MM.1S (cell line): ENCODE measurements at regions not wholly inside any gene's neighbourhood (a gene's known extent, or its start where the extent isn't known, plus 50 kb on each side); places are given as distances from the start of the nearest gene placed in this dataset.
"Not testable (repeated sequence)": the region's sequence is repeated elsewhere in the genome, so short reads cannot be mapped to it uniquely, and the experiment has no call there.

Experiments used
- DNase-seq: peaks from one replicate; pipeline ENCODE4 v3.0.0-alpha.2; 2015
- H2AFZ ChIP-seq: fragments of 300-600 bp; sonication (generic); 2 replicates; pipeline ENCODE4 v1.6.0; 2016; ENCODE audit warnings: antibody characterized with exemption, low read length
- H3F3A ChIP-seq: fragments of 300-600 bp; sonication (generic); 2 replicates; pipeline ENCODE4 v1.6.1; 2016; ENCODE audit warnings: mild to moderate bottlenecking, antibody characterized with exemption, low read length, moderate library complexity, mixed read lengths; ENCODE audit not compliant: insufficient read depth
- H3K27ac ChIP-seq: fragments of 300-600 bp; sonication (generic); 2 replicates; pipeline ENCODE4 v1.5.1; 2016; ENCODE audit warnings: mild to moderate bottlenecking, low read length
- H3K27me3 ChIP-seq: fragments of 300-600 bp; sonication (generic); replicated peaks from 2 replicates; pipeline ENCODE4 v1.6.0; 2016; ENCODE audit warnings: low read length; ENCODE audit not compliant: insufficient read depth
- H3K36me3 ChIP-seq: fragments of 300-600 bp; sonication (generic); replicated peaks from 2 replicates; pipeline ENCODE4 v1.6.1; 2016; ENCODE audit warnings: mild to moderate bottlenecking, low read length, mixed read lengths; ENCODE audit not compliant: insufficient read depth
- H3K4me1 ChIP-seq: fragments of 300-600 bp; sonication (generic); 2 replicates; pipeline ENCODE4 v1.6.1; 2016; ENCODE audit warnings: low read length, mixed read lengths
- H3K4me2 ChIP-seq: fragments of 300-600 bp; sonication (generic); 2 replicates; pipeline ENCODE4 v1.6.0; 2016; ENCODE audit warnings: low read depth, low read length
- H3K4me3 ChIP-seq: fragments of 300-600 bp; sonication (generic); 2 replicates; pipeline ENCODE4 v1.5.1; 2016; ENCODE audit warnings: low read length, mixed read lengths
- H3K79me2 ChIP-seq: fragments of 300-600 bp; sonication (generic); 2 replicates; pipeline ENCODE4 v1.6.1; 2016; ENCODE audit warnings: mixed run types, low read length, mixed read lengths
- H3K9ac ChIP-seq: fragments of 300-600 bp; sonication (generic); 2 replicates; pipeline ENCODE4 v1.6.1; 2016; ENCODE audit warnings: low read length, mixed read lengths
- H3K9me2 ChIP-seq: fragments of 300-600 bp; sonication (generic); replicated peaks from 2 replicates; pipeline ENCODE4 v1.6.1; 2016; ENCODE audit warnings: mild to moderate bottlenecking, low read length, mixed read lengths; ENCODE audit not compliant: insufficient read depth
- H3K9me3 ChIP-seq: fragments of 300-600 bp; sonication (generic); replicated peaks from 2 replicates; pipeline ENCODE4 v1.6.1; 2016; ENCODE audit warnings: mild to moderate bottlenecking, low read length, mixed read lengths; ENCODE audit not compliant: insufficient read depth
- H4K20me1 ChIP-seq: fragments of 300-600 bp; sonication (generic); 2 replicates; pipeline ENCODE4 v1.6.1; 2016; ENCODE audit warnings: mild to moderate bottlenecking, low read length, moderate library complexity, mixed read lengths; ENCODE audit not compliant: insufficient read depth
- CTCF ChIP-seq: fragments of 300-600 bp; sonication (generic); IDR thresholded peaks from 2 replicates; pipeline ENCODE4 v1.5.1; 2016; ENCODE audit warnings: antibody characterized with exemption, low read length, mixed read lengths
- EZH2 ChIP-seq: fragments of 300-600 bp; sonication (generic); optimal IDR thresholded peaks from 2 replicates; pipeline ENCODE3; 2017; ENCODE audit warnings: low read depth, mild to moderate bottlenecking, antibody characterized with exemption, low read length, mixed read lengths
- EZH2phosphoT487 ChIP-seq: fragments of 300-600 bp; sonication (generic); IDR thresholded peaks from 2 replicates; pipeline ENCODE4 v1.6.1; 2018; ENCODE audit warnings: antibody characterized with exemption, low read length

DNA sequence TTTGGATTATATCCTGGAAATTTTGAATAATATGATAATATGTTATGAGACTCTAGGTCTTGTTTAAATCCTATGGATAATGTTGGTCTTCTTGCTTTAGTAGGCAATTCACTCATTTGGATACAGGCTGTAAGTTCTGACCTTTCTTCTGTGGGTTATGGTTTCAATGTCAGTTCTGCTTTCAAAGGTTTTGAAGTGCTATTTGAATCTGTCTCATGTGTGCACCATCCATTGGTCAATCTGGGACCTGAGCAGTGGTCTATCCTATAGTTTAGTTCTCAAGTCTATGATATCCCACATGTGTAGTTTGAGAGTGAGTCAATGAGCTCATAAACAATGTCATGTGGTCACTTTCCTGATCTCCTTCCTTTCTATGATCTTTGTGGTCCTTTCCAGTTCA lies 94.4 kb downstream of the RMI1 start:
- Histone ChIP-seq H3K9ac (no peak overlapping the region), H3K9me3 (no peaks in the 10 kb centered on the region), H3K27ac (no peak overlapping the region), H3K36me3 (no peaks in the 10 kb centered on the region), H3K4me3 (no peak overlapping the region), H3F3A (no peaks in the 10 kb centered on the region), H3K79me2 (no peaks in the 10 kb centered on the region), H3K9me2 (no peaks in the 10 kb centered on the region), H3K4me1 (no peaks in the 10 kb centered on the region), H3K27me3 (no peaks in the 10 kb centered on the region), H3K4me2 (no peak overlapping the region), H2AFZ (no peak overlapping the region), H4K20me1 (no peaks in the 10 kb centered on the region)
- DNase-seq: no peak
- TF ChIP-seq EZH2phosphoT487: no peak
- no peak for TF ChIP-seq CTCF
- TF ChIP-seq EZH2: no peak

DNA sequence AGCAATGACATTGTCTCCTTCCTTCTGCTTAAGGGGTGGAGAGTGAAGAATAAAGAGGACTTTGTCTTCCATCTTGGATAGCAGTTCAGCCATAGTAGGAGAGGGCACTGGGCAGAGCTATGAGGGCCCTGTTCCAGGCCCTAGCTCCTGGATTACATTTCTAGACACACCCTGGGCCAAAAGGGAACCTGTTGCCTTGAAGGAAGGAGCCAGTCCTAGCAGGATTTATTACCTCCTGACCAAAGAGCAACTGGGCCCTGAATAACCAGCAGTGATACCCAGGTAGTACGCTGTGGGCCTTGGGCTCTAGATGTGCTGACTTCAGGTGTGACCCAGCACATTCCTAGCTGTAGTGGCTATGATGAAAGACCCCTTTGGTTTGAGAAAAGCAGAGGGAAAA lies 95.8 kb downstream of the RMI1 start:
- no peak for TF ChIP-seq EZH2phosphoT487
- no peak for TF ChIP-seq CTCF
- TF ChIP-seq EZH2: no peak
- DNase-seq: no peak
- Histone ChIP-seq H3K9ac (no peak overlapping the region), H3K4me1 (no peaks in the 10 kb centered on the region), H3K9me3 (no peaks in the 10 kb centered on the region), H4K20me1 (no peaks in the 10 kb centered on the region), H3K9me2 (no peaks in the 10 kb centered on the region), H3K27me3 (no peaks in the 10 kb centered on the region), H3K4me3 (no peak overlapping the region), H3K79me2 (no peaks in the 10 kb centered on the region), H2AFZ (no peak overlapping the region), H3K4me2 (no peak overlapping the region), H3F3A (no peaks in the 10 kb centered on the region), H3K36me3 (no peaks in the 10 kb centered on the region), H3K27ac (no peak overlapping the region)

DNA sequence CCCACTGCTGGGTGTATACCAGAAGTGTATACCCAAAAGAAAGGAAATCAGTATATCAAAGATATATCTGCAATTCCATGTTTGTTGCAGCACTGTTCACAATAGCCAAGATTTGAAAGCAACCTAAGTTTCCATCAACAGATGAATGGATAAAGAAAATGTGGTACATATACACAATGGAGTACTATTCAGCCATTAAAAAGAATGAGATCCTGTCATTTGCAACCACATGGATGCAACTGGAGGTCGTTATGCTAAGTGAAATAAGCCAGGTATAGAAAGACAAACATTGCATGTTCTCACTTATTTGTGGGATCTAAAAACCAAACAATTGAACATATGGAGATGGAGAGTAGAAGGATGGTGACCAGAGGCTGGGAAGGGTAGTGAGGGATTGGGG lies 97.2 kb downstream of the RMI1 start:
- H3K36me3 ChIP-seq, H2AFZ ChIP-seq, H3K9me2 ChIP-seq, H3K4me3 ChIP-seq, H3K79me2 ChIP-seq, H3K27ac ChIP-seq, H3F3A ChIP-seq, H3K9ac ChIP-seq, H3K27me3 ChIP-seq, H3K4me1 ChIP-seq, H3K4me2 ChIP-seq, DNase-seq, H3K9me3 ChIP-seq, H4K20me1 ChIP-seq: not testable (repeated sequence)

DNA sequence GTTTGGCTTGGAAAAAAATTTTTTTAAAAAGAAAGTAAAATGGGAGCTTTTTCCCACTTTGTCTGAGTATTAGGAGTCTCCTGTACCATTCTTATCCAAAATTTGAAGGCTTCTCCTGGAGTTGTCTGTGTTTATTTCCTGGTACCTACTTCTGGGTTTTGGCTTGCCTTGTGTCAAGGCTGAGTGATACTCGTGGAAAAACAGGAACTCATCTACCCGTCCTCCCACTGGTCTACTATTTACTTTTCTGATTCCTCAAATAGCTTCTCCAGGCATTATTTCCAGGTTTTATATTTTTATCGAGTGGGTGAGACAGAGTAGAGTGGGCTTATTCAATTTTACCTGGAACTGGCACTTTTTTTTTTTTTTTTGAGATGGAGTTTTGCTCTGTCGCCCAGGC lies 99.4 kb downstream of the RMI1 start:
- Histone ChIP-seq H3K9me2 (no peaks in the 10 kb centered on the region), H3K4me1 (no peaks in the 10 kb centered on the region), H3K36me3 (no peaks in the 10 kb centered on the region), H3K27me3 (no peaks in the 10 kb centered on the region), H3K4me3 (no peak overlapping the region), H3K27ac (no peak overlapping the region), H3K9ac (no peak overlapping the region), H4K20me1 (no peaks in the 10 kb centered on the region), H3F3A (no peaks in the 10 kb centered on the region), H3K4me2 (no peak overlapping the region), H3K79me2 (no peaks in the 10 kb centered on the region), H2AFZ (no peak overlapping the region), H3K9me3 (no peaks in the 10 kb centered on the region)
- TF ChIP-seq EZH2phosphoT487 (no peak), CTCF (no peak), EZH2 (no peak)
- DNase-seq: no peak
